ENCODE measurements at regions not wholly inside any gene's neighbourhood (a gene's known extent, or its start where the extent isn't known, plus 50 kb on each side); places are given as distances from the start of the nearest gene placed in this dataset.

GRCh38 chr6:145283856-145284255 lies 451.5 kb downstream of the EPM2A start:
- TF ChIP-seq CTCF (IDR thresholded peaks at IDR 0.05): no peak
- TF ChIP-seq POLR2A (IDR thresholded peaks at IDR 0.05): no peak
